Cardiac muscle cell (in vitro differentiated cells and primary cell): ENCODE measurements at regions not wholly inside any gene's neighbourhood (a gene's known extent, or its start where the extent isn't known, plus 50 kb on each side); places are given as distances from the start of the nearest gene placed in this dataset.

Experiments used
- DNase-seq, 2 donors: peaks; one replicate each; pipeline versions ENCODE4 v3.0.0 to v3.0.0-alpha.2; 2010 to 2017; ENCODE audit warnings: low read depth in 1 of 2, low spot score in 1 of 2
- H3K27ac ChIP-seq: fragments of 200-600 bp; sonication (generic); 2 replicates; pipeline ENCODE4 v1.5.1; 2016
- H3K27me3 ChIP-seq: fragments of 200-600 bp; sonication (generic); 2 replicates; pipeline ENCODE4 v1.6.0; 2016; ENCODE audit warnings: control low read depth
- H3K36me3 ChIP-seq: fragments of 200-600 bp; sonication (generic); 2 replicates; pipeline ENCODE4 v1.5.1; 2016; ENCODE audit warnings: control low read depth
- H3K4me1 ChIP-seq: fragments of 200-600 bp; sonication (generic); 2 replicates; pipeline ENCODE4 v1.8.1; 2017; ENCODE audit warnings: low read depth, mild to moderate bottlenecking, mixed run types
- H3K4me3 ChIP-seq: fragments of 200-600 bp; sonication (generic); 2 replicates; pipeline ENCODE4 v1.5.1; 2016; ENCODE audit warnings: mild to moderate bottlenecking
- H3K9me3 ChIP-seq: fragments of 200-600 bp; sonication (generic); 2 replicates; pipeline ENCODE4 v1.5.1; 2017; ENCODE audit warnings: low read depth, mild to moderate bottlenecking, control low read depth
- TF ChIP-seq, protein P1 (sequence below): IDR thresholded peaks from 2 replicates; pipeline ENCODE4 v1.5.1; 2012; ENCODE audit warnings: low read depth, mild to moderate bottlenecking, low read length

DNA sequence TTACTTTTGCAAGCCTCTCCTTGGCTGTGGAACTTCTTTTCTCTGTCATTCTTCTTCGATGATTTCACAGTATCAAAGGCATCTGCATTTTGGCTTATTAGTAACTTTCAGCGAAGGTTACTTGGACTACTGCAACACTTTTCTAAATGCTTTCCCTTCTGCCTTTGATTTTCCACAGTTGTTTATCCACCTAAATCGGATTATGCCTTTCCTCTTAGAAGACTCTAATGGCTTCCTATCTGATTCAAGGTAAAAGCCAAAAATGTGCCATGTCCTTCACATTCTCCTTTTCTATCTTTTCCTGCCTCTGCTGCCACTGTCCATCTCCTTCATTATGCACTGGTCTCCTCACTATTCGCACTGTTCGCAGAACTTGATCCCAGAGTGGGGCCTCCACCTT, 1606.3 kb upstream of the LRRTM3 start:
- Histone ChIP-seq H3K27ac (no peak overlapping the region), H3K27me3 (no peaks in the 10 kb centered on the region), H3K4me3 (no peak overlapping the region), H3K9me3 (no peaks in the 10 kb centered on the region), H3K36me3 (no peaks in the 10 kb centered on the region), H3K4me1 (peaks cover 9% of the 10 kb centered on the region)
- TF ChIP-seq, protein P1, sequence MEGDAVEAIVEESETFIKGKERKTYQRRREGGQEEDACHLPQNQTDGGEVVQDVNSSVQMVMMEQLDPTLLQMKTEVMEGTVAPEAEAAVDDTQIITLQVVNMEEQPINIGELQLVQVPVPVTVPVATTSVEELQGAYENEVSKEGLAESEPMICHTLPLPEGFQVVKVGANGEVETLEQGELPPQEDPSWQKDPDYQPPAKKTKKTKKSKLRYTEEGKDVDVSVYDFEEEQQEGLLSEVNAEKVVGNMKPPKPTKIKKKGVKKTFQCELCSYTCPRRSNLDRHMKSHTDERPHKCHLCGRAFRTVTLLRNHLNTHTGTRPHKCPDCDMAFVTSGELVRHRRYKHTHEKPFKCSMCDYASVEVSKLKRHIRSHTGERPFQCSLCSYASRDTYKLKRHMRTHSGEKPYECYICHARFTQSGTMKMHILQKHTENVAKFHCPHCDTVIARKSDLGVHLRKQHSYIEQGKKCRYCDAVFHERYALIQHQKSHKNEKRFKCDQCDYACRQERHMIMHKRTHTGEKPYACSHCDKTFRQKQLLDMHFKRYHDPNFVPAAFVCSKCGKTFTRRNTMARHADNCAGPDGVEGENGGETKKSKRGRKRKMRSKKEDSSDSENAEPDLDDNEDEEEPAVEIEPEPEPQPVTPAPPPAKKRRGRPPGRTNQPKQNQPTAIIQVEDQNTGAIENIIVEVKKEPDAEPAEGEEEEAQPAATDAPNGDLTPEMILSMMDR: no peak
- DNase-seq: no peak

DNA sequence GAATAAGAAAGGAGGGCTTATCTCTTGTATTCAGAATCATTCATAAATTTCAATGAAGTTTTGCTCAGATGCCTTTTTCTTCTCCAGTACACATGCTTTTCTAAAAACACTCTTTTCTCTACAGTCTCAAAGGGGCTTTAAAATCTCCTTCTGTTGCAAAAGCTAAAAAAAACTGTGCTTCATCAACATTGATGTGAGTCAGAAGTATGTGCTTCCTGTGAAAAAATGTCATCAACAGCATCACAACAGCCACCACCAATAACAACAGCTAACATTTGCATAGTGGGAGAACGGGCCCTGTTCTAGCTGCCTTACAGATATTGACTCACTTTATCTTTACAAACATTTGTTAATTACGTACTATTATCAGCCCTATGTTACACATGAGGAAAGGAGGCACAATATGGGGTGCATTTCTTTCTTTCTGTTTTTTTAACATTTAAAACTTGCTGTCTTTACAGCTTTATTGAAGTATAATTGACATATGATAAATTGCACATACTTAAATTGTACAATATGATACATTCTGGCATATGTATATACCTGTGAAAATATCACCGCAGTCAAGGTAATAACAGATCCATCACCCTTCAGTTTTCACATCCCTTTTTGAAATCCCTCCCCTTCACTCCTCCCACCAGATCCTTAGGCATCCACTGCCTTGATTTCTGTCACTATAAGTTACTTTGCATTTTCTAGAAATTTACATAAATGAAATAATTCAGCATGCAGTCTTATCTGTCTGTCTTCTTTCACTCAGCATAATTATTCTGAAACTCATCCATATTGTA, 1605.4 kb upstream of the LRRTM3 start:
- TF ChIP-seq, protein P1: no peak
- H3K27ac ChIP-seq: no peak overlapping the region

DNA sequence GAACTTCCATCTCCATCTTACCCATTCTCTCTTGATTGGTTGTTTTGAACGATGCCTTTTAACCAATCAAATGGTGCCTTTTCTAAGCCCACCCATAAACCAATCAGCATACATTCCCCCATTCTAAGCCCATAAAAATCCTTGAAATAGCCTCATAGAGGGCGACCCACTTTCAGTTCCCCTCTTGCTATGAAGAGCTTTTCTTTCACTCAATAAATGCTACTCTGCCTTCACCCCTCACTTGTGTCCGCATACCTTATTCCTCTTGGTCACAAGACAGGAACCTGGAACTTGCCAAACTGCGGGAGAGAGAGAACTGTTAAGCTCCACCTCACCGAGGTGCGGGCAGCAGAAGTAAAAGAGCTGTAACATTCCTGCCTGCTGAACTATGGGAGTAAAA, 1602.0 kb upstream of the LRRTM3 start:
- TF ChIP-seq, protein P1: no peak
- Histone ChIP-seq H3K4me1 (peaks cover 8% of the 10 kb centered on the region), H3K27ac (no peak overlapping the region), H3K4me3 (no peak overlapping the region), H3K9me3 (no peaks in the 10 kb centered on the region), H3K27me3 (no peaks in the 10 kb centered on the region), H3K36me3 (no peaks in the 10 kb centered on the region)
- no peak for DNase-seq

More for the DNA sequence above, 1605.4 kb upstream of the LRRTM3 start:
- H3K27me3 ChIP-seq: no peaks in the 10 kb centered on the region
- peak in 1 of 2 donors; percentile 41 for DNase-seq
- H3K9me3 ChIP-seq: no peaks in the 10 kb centered on the region
- no peak overlapping the region for H3K4me3 ChIP-seq
- H3K4me1 ChIP-seq: peaks cover 9% of the 10 kb centered on the region
- H3K36me3 ChIP-seq: no peaks in the 10 kb centered on the region

DNA sequence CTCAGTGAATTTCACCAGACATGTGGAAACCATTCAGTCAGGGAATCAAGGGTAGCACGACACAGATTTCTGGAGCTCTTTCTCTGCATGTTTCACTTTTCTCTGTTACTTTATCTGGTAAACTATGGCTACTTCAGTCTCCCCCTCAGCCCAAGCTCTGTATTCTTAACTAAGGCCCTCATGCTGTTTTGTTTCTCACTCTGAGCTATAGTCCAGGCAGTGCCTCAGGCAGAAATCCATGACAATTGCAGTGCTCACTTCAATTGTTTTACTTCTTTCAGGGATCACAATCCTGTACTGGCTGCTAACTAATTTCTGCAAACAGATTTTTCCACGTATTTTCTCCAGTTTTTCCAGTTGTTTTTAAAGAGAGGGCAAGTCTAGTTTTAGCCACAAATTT, 1599.9 kb upstream of the LRRTM3 start:
- TF ChIP-seq, protein P1: no peak
- no peak overlapping the region for H3K4me3 ChIP-seq
- DNase-seq: no peak
- no peaks in the 10 kb centered on the region for H3K9me3 ChIP-seq
- no peaks in the 10 kb centered on the region for H3K27me3 ChIP-seq
- no peaks in the 10 kb centered on the region for H3K36me3 ChIP-seq
- H3K4me1 ChIP-seq: no peaks in the 10 kb centered on the region
- no peak overlapping the region for H3K27ac ChIP-seq

DNA sequence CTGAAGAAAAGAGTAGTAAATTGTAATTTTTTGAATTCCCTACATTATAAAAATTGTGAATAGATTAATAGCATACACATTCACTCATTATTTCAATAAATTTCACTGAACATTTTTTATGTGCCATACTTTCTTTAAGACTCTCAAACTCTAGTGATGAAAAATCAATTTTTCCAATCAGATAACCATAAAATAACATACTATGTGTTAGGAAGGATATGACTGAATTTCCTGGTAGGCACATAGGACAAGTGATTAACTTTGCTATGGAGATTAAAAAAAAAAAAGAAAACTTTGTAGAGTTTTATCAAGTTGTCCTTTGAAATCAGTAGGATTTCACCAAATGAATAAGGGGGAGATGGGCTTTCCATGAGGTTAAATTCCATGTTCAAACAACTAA, 1597.3 kb upstream of the LRRTM3 start:
- H3K36me3 ChIP-seq: no peaks in the 10 kb centered on the region
- H3K27me3 ChIP-seq: no peaks in the 10 kb centered on the region
- H3K4me1 ChIP-seq: no peaks in the 10 kb centered on the region
- H3K4me3 ChIP-seq: no peak overlapping the region
- no peaks in the 10 kb centered on the region for H3K9me3 ChIP-seq
- H3K27ac ChIP-seq: no peak overlapping the region
- DNase-seq: no peak
- TF ChIP-seq, protein P1: no peak
